ENCODE measurements at regions not wholly inside any gene's neighbourhood (a gene's known extent, or its start where the extent isn't known, plus 50 kb on each side); places are given as distances from the start of the nearest gene placed in this dataset.

GRCh38 chr5:6253846-6254245 is 124.5 kb downstream of the MED10 start:
- Histone ChIP-seq H3K27ac (no peak overlapping the region), H3K4me1 (no peaks in the 10 kb centered on the region), H3K4me3 (no peak overlapping the region), H3K9me3 (no peaks in the 10 kb centered on the region), H3K27me3 (no peaks in the 10 kb centered on the region), H3K36me3 (no peaks in the 10 kb centered on the region)
- TF ChIP-seq CTCF (IDR thresholded peaks at IDR 0.05) (no peak), POLR2A (IDR thresholded peaks at IDR 0.05) (no peak)
- no peak for DNase-seq

GRCh38 chr5:6253281-6253680 is 125.1 kb downstream of the MED10 start:
- TF ChIP-seq CTCF (IDR thresholded peaks at IDR 0.05), result no peak
- TF ChIP-seq POLR2A (IDR thresholded peaks at IDR 0.05), result no peak
- no peaks in the 10 kb centered on the region for H3K36me3 ChIP-seq
- DNase-seq, result no peak

GRCh38 chr5:6252581-6252980 is 125.8 kb downstream of the MED10 start:
- H3K27ac ChIP-seq, result no peak overlapping the region
- no peaks in the 10 kb centered on the region for H3K9me3 ChIP-seq
- no peaks in the 10 kb centered on the region for H3K4me1 ChIP-seq
- H3K4me3 ChIP-seq, result no peak overlapping the region
- no peak for DNase-seq
- H3K27me3 ChIP-seq, result no peaks in the 10 kb centered on the region
- no peaks in the 10 kb centered on the region for H3K36me3 ChIP-seq
- TF ChIP-seq POLR2A (IDR thresholded peaks at IDR 0.05), result no peak
- no peak for TF ChIP-seq CTCF (IDR thresholded peaks at IDR 0.05)

More at GRCh38 chr5:6253281-6253680, 125.1 kb downstream of the MED10 start:
- H3K9me3 ChIP-seq, result no peaks in the 10 kb centered on the region
- no peaks in the 10 kb centered on the region for H3K4me1 ChIP-seq
- H3K27me3 ChIP-seq, result no peaks in the 10 kb centered on the region
- H3K27ac ChIP-seq, result no peak overlapping the region
- no peak overlapping the region for H3K4me3 ChIP-seq

GRCh38 chr5:6251565-6252102 is 126.7 kb downstream of the MED10 start:
- Histone ChIP-seq H3K4me1 (no peaks in the 10 kb centered on the region), H3K4me3 (no peak overlapping the region), H3K27ac (no peak overlapping the region), H3K9me3 (no peaks in the 10 kb centered on the region), H3K27me3 (no peaks in the 10 kb centered on the region), H3K36me3 (no peaks in the 10 kb centered on the region)
- no peak for DNase-seq
- no peak for TF ChIP-seq CTCF (IDR thresholded peaks at IDR 0.05)
- no peak for TF ChIP-seq POLR2A (IDR thresholded peaks at IDR 0.05)

- Histone ChIP-seq H3K4me3 (no peak overlapping the region), H3K27me3 (no peaks in the 10 kb centered on the region), H3K36me3 (no peaks in the 10 kb centered on the region), H3K27ac (no peak overlapping the region), H3K9me3 (no peaks in the 10 kb centered on the region), H3K4me1 (no peaks in the 10 kb centered on the region)
- no peak for DNase-seq
- TF ChIP-seq CTCF (IDR thresholded peaks at IDR 0.05) (no peak), POLR2A (IDR thresholded peaks at IDR 0.05) (no peak)
Observed at GRCh38 chr5:6250121-6250520, 128.2 kb downstream of the MED10 start.

GRCh38 chr5:6248132-6248531 is 130.2 kb downstream of the MED10 start:
- Histone ChIP-seq H3K36me3 (no peaks in the 10 kb centered on the region), H3K4me3 (no peak overlapping the region), H3K4me1 (no peaks in the 10 kb centered on the region), H3K9me3 (no peaks in the 10 kb centered on the region), H3K27me3 (no peaks in the 10 kb centered on the region), H3K27ac (no peak overlapping the region)
- DNase-seq, result no peak
- TF ChIP-seq POLR2A (IDR thresholded peaks at IDR 0.05) (no peak), CTCF (IDR thresholded peaks at IDR 0.05) (no peak)

All from Peyer's patch (tissue), 4 donors.